AG10803 (cell line): ENCODE measurements at regions not wholly inside any gene's neighbourhood (a gene's known extent, or its start where the extent isn't known, plus 50 kb on each side); places are given as distances from the start of the nearest gene placed in this dataset.
"Not testable (repeated sequence)": the region's sequence is repeated elsewhere in the genome, so short reads cannot be mapped to it uniquely, and the experiment has no call there.

Experiments used
- DNase-seq: peaks from one replicate; pipeline ENCODE4 v3.0.0; 2010; ENCODE audit warnings: low read depth
- H3K4me3 ChIP-seq: 2 replicates; pipeline ENCODE4 v1.5.1; 2011; ENCODE audit warnings: mild to moderate bottlenecking, low read length, control low read depth
- TF ChIP-seq, protein P1 (sequence below): conservative IDR thresholded peaks from 2 replicates; pipeline ENCODE4 v1.5.1; 2011; ENCODE audit warnings: mild to moderate bottlenecking, low read length, control low read depth, inconsistent platforms

DNA sequence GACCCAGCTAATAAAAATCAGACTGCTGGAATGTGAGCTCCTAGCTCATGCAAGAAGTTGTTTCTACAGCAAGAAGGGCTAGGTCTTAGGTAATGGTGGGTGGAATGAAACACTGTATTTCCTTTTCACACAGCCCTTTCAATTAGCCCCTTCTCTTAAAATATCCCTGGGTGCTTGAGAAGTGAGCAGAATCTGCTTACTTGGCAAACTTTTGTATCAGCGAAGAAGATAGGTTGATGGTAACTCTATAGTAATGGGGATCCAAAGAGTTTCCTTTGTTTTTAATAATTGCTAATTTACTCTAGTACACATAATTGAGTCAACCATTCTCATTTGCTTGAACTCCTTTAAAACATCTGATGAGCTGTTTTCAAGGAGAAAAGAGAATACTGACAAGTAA lies 100.6 kb upstream of the FSCB start:
- DNase-seq, result no peak
- TF ChIP-seq, protein P1, sequence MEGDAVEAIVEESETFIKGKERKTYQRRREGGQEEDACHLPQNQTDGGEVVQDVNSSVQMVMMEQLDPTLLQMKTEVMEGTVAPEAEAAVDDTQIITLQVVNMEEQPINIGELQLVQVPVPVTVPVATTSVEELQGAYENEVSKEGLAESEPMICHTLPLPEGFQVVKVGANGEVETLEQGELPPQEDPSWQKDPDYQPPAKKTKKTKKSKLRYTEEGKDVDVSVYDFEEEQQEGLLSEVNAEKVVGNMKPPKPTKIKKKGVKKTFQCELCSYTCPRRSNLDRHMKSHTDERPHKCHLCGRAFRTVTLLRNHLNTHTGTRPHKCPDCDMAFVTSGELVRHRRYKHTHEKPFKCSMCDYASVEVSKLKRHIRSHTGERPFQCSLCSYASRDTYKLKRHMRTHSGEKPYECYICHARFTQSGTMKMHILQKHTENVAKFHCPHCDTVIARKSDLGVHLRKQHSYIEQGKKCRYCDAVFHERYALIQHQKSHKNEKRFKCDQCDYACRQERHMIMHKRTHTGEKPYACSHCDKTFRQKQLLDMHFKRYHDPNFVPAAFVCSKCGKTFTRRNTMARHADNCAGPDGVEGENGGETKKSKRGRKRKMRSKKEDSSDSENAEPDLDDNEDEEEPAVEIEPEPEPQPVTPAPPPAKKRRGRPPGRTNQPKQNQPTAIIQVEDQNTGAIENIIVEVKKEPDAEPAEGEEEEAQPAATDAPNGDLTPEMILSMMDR, result no peak
- no peak overlapping the region for H3K4me3 ChIP-seq

DNA sequence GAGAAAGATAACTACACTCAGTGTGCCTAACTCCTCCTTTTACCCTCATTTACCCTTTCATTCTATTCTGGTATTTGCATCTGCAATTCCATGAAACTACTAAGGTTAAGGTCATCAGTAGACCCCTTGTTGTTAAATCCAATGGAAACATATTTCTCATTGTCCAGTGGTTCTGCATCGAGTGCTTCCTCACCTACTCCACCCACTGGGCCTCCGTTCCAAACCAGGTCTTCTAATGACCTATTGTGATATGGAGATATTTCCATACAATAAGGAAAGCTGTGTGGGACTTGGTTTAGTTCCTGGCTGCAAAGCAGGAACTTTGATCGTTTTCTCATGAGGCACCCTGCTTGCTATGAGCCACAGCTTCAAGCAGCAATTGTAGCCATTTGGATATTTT lies 99.5 kb upstream of the FSCB start:
- no peak overlapping the region for H3K4me3 ChIP-seq
- no peak for DNase-seq
- TF ChIP-seq, protein P1, result no peak

DNA sequence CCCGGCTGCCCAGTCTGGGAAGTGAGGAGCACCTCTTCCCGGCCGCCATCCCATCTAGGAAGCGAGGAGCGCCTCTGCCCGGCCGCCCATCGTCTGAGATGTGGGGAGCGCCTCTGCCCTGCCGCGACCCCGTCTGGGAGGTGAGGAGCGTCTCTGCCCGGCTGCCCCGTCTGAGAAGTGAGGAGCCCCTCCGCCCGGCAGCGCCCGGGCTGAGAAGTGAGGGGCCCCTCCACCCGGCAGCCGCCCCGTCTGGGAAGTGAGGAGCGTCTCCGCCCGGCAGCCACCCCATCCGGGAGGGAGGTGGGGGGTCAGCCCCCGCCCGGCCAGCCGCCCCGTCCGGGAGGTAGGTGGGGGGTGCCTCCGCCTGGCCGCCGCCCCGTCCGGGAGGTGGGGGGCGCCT lies 94.2 kb upstream of the FSCB start:
- DNase-seq, H3K4me3 ChIP-seq: not testable (repeated sequence)

DNA sequence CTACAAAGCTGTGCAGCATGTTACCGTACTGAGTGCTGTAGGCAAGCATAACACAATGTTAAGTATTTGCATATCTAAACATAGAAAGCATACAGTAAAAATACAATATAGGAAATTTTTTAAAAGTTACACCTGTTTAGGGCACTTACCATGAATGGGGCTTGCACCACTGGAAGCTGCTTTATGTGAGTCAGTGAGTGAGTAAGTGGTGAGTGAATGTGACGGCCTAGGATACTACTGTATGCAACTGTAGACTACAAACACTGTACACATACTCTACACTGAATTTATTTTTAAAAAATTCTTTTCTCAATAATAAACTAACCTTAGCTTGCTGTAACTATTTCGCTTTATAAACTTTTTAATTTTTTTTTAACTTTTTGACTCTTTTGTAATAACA lies 82.1 kb upstream of the FSCB start:
- TF ChIP-seq, protein P1, result no peak
- H3K4me3 ChIP-seq, result no peak overlapping the region
- no peak for DNase-seq

DNA sequence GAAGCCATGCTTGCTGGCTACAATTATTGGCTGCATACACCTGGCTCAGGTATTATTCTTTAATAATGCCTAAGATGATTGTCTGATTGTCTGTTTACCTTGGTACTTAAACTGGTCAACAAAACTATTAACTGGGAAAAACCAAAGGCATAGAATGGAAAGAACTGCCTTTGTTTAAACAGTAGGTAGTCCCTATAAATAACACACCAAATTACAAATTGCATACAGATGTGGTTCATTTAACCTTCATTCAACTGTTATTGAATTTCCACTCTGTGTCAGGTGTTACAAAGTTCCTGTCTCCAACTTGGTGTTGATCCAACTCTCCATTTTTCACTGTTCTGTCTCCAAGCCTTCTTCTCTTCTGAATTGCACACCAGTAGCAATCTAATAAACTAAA lies 79.8 kb upstream of the FSCB start:
- DNase-seq, result no peak
- H3K4me3 ChIP-seq, result no peak overlapping the region
- TF ChIP-seq, protein P1, result no peak

DNA sequence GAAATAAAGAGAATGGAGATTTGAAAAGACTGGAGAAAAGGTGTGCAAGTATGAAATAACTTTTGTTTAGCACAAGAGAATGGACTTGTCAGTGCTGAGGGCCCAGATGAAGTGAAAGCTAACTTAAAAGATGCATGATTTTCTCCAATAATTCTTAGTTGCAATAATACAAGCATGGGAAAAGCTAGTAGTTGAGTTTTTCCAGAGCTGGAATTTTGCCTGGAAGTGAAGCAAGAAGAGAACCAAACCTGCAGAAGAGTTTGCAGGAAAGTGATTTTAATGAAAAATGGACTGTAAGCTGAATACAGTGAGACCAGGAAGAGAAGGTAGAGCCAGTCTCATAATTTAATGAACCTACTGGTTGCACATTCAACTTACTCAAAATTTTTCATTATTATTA lies 69.3 kb upstream of the FSCB start:
- no peak overlapping the region for H3K4me3 ChIP-seq
- TF ChIP-seq, protein P1, result no peak
- DNase-seq, result no peak

DNA sequence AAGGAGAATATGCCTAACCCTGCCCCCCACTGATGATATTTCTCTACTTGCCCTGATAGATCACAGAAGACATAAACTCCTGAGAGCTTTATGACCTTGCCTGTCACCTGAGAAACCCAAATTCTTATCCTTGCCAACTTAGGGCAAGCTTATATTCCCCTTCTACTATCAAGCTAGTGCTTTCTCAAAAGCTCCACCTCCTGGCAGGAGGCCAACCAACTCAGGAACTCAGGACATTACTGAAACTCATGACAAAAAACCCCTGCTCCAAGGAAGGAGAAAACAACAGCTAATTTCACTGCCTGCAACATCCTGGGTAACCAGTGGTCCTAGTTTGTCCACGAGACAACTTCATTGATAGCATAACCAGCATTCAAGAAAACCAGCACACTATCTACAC lies 60.9 kb upstream of the FSCB start:
- TF ChIP-seq, protein P1, result no peak
- DNase-seq, result no peak
- H3K4me3 ChIP-seq, result no peak overlapping the region

DNA sequence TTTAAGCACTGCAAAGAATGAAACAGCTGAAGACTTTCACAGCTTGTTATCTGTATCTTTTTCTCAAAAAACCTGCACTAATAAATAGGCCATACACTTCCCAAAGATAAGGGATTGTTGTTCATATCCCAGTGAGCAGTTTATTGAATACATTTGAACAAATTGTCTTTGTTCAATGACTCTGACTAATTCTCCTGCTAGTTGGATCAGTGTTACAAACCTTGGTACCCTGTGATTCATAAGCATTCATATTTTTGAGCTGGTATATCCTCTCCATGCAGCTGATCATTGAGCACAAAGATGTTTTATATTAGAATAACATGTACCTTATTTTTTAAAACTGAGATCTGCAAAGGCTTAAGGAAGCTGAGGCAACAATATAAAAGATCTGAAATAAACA lies 58.9 kb upstream of the FSCB start:
- TF ChIP-seq, protein P1, result no peak
- DNase-seq, result no peak
- no peak overlapping the region for H3K4me3 ChIP-seq
